Activated naive CD4-positive, alpha-beta T cell treated with anti-CD3 and anti-CD28 coated beads, Interleukin-2, amount 10 ng/mL, durations not matched to agents 7 days and 5 days (primary cell): ENCODE measurements at regions not wholly inside any gene's neighbourhood (a gene's known extent, or its start where the extent isn't known, plus 50 kb on each side); places are given as distances from the start of the nearest gene placed in this dataset.
"Not testable (repeated sequence)": the region's sequence is repeated elsewhere in the genome, so short reads cannot be mapped to it uniquely, and the experiment has no call there.

Experiments used
- CTCF ChIA-PET: fragments of 350-600 bp; sonication (Branson Sonifier 250); formaldehyde crosslinking; loops from one replicate; lab custom pipeline; 2021; ENCODE audit warnings: antibody characterized with exemption; lab: Charles Lee
- DNase-seq: peaks from one replicate; pipeline ENCODE4 v3.0.0-alpha.2; 2020
- H3K27ac Mint-ChIP-seq: one replicate; pipeline ENCODE4 v1.8.0; 2021; ENCODE audit warnings: mild to moderate bottlenecking, moderate library complexity, mixed read lengths
- H3K27me3 Mint-ChIP-seq: one replicate; pipeline ENCODE4 v1.8.0; 2021; ENCODE audit warnings: mild to moderate bottlenecking, mixed read lengths
- H3K36me3 Mint-ChIP-seq: one replicate; pipeline ENCODE4 v1.8.0; 2021; ENCODE audit warnings: mixed read lengths
- H3K4me1 Mint-ChIP-seq: one replicate; pipeline ENCODE4 v1.8.0; 2021; ENCODE audit warnings: mixed read lengths
- H3K4me3 Mint-ChIP-seq: one replicate; pipeline ENCODE4 v1.8.0; 2021; ENCODE audit warnings: mild to moderate bottlenecking, moderate library complexity, mixed read lengths
- H3K9me3 Mint-ChIP-seq: one replicate; pipeline ENCODE4 v1.8.0; 2021; ENCODE audit warnings: mixed read lengths

DNA sequence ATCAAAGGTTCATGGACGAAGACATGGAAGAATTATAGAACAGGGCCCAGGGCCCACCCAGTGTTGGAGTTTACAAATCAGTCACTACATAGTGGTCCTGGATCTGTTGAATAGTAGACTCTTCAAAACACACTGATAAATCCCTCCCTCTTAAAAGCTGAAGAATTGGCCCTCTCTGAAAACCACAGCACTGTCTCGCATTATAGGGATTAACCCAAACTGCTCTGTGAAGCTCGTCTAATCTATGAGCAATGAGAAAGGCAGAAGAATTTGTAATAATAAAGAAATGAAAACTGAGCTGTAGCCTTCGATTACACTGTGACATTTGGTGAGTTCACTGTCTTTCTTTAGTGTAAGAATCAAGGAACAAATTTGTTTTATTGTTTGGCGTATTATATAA lies 92.5 kb upstream of the ZFP42 start:
- CTCF ChIA-PET = no interaction called here
- Mint-ChIP-seq H3K4me1 (no peaks in the 10 kb centered on the region), H3K27me3 (no peaks in the 10 kb centered on the region), H3K9me3 (peaks cover 16% of the 10 kb centered on the region), H3K27ac (no peak overlapping the region), H3K4me3 (no peak overlapping the region), H3K36me3 (no peaks in the 10 kb centered on the region)
- no peak for DNase-seq

DNA sequence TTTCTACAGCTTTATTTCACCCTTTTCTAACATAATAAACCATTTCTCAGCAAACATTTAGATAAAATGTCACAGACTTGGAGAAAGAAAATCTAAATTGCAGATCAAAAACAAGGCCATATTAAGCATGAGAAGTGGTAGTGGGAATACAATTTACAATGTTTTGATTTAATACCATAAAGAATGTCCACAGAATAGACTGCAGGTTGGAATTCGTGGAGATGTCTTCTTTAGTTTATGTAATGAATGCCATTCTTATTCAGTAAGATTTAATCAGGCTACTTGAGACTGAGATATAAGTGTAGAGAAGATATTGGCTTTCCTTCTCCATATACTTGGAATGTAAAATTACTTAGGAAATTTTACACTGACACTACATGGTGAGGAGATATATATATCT lies 91.9 kb upstream of the ZFP42 start:
- CTCF ChIA-PET = no interaction called here
- Mint-ChIP-seq H3K27me3 (no peaks in the 10 kb centered on the region), H3K36me3 (no peaks in the 10 kb centered on the region), H3K9me3 (peaks cover 16% of the 10 kb centered on the region), H3K4me3 (no peak overlapping the region), H3K4me1 (no peaks in the 10 kb centered on the region), H3K27ac (no peak overlapping the region)
- DNase-seq = no peak

DNA sequence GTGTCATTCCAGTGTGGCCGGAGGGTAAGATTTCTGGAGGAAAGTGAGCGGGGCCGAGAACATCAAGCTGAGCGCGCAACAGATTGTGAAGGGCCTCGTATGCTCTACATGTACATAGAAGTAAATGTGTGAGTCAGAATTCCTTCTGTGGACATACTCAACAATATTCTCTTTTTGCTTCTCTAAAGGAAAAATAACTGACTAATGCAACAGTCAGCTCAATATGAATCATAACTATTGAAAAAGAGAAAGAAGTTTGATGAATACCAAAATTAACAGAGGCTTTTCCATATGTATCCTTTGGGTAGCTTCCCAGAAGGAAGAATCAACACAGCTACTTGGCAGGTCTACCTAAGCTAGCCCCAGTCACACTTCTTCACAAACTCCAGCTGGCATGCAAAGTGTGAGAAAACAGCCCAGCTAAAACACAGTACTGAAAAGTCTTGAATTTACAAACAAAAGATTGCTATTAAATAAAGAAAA lies 87.5 kb upstream of the ZFP42 start:
- H3K27ac Mint-ChIP-seq = no peak overlapping the region
- no peak for DNase-seq
- no peaks in the 10 kb centered on the region for H3K27me3 Mint-ChIP-seq
- CTCF ChIA-PET = no interaction called here
- H3K9me3 Mint-ChIP-seq = peaks cover 7% of the 10 kb centered on the region
- no peaks in the 10 kb centered on the region for H3K36me3 Mint-ChIP-seq
- H3K4me3 Mint-ChIP-seq = no peak overlapping the region
- H3K4me1 Mint-ChIP-seq = no peaks in the 10 kb centered on the region

DNA sequence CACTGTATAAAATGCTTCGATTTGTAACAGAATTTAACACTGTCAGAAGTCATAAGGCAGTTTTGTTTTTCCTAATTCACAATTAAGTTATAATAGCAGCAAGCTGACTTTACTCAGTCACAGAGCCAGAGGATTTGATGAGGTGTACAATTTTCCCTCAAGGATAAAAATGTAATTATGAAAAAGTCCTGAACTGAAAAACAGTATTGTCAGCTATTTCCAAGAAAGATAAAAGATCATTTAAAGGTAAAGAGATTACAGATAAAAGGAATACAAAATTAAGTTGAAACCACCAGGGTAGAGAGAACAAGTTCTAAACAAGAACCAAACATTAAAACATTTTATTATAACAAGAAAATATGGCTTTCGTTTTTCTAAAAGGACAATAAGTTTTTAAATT lies 86.8 kb upstream of the ZFP42 start:
- no peaks in the 10 kb centered on the region for H3K27me3 Mint-ChIP-seq
- H3K36me3 Mint-ChIP-seq = no peaks in the 10 kb centered on the region
- peaks cover 9% of the 10 kb centered on the region for H3K9me3 Mint-ChIP-seq
- H3K27ac Mint-ChIP-seq = no peak overlapping the region
- no peaks in the 10 kb centered on the region for H3K4me1 Mint-ChIP-seq
- CTCF ChIA-PET = no interaction called here
- no peak for DNase-seq
- no peak overlapping the region for H3K4me3 Mint-ChIP-seq

DNA sequence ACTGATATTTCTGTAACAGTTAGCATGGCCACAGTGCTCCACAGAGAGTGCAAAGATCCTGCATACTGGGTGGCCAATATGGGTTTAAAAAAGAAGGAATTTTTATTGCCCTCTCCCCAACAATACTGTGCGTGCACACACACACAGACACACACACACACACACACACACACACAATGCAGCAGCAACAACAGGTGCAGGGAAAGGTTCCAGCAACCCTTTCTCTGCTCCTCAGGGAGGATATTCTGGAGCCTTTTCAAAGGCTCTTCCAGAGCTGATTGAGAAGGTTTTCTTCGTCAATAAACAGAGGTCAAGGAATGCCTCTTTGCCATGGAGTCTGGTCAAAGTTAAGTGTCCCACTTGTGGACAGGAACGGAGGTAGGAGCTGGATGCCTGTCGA lies 84.8 kb upstream of the ZFP42 start:
- Mint-ChIP-seq H3K4me3 (no peak overlapping the region), H3K4me1 (no peaks in the 10 kb centered on the region), H3K36me3 (no peaks in the 10 kb centered on the region), H3K9me3 (peaks cover 10% of the 10 kb centered on the region), H3K27ac (no peak overlapping the region), H3K27me3 (no peaks in the 10 kb centered on the region)
- CTCF ChIA-PET = no interaction called here
- DNase-seq = no peak

DNA sequence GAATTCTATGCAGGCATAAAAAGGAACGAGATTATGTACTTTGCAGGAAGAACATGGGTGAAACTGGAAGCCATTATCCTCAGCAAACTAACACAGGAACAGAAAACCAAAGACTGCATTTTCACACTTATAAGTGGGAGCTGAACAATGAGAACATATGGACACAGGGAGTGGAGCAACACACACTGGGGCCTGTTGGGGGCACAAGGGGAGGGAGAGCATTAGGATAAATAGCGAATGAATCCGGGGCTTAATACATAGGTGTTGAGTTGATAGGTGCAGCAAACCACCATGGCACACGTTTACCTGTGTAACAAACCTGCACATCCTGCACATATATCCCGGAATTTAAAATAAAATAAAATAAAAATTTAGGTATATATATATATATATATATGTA lies 80.2 kb upstream of the ZFP42 start:
- H3K4me1 Mint-ChIP-seq, H3K36me3 Mint-ChIP-seq, DNase-seq, H3K4me3 Mint-ChIP-seq, H3K27ac Mint-ChIP-seq, CTCF ChIA-PET, H3K27me3 Mint-ChIP-seq: not testable (repeated sequence)
- peaks cover 19% of the 10 kb centered on the region for H3K9me3 Mint-ChIP-seq

DNA sequence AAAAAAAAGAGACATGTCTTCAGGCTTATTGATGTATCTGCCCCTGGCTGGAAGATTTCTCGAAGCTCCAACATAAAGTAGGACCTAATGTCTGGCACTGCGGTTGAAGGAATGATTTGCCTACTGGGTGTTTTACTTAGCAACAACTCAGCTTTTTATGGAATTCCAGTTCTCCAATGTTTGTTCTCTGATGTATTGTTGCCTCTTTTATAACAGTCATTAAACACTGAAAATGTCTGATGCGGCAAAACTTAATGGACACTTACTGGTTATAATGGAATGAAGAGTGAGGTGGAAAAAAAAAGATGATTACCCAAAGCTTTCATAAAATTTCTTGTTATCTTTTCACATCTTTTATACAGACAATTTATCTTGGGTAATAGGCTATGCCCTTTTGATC lies 75.6 kb upstream of the ZFP42 start:
- DNase-seq = no peak
- Mint-ChIP-seq H3K4me3 (no peak overlapping the region), H3K27me3 (no peaks in the 10 kb centered on the region), H3K27ac (no peak overlapping the region), H3K4me1 (no peaks in the 10 kb centered on the region), H3K36me3 (no peaks in the 10 kb centered on the region), H3K9me3 (peaks cover 14% of the 10 kb centered on the region)
- CTCF ChIA-PET = no interaction called here

DNA sequence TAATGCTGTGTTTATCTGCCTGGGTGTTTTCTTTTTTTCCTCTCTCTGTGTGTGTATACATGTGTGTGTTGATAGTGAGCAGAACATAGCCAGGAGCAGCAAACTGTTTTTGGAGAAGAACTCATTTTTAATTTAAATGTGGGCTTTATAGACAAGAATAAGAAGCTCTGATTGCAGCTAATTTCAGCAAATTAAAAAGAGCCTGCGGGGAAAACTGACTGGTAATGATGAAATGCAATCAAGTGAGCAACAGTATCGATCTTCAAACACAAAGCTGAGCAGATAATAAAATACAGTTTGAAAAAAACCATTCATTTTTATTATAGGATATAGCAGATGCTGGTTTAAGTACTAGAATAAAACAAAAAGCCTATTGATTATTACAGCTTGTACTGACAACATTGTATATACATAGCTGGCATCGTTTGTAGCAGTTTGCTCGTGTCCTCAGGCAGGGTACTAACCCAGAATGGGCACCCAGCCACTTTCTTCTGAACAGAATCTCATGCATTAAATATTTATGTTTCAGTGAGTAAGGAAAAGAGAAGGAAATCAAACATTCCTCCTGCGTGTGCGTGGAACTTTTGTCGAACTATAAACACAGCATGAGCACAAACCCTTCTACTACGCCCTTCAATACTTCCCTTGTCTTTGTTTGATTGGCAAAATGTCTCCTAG lies 73.5 kb upstream of the ZFP42 start:
- H3K9me3 Mint-ChIP-seq = peaks cover 14% of the 10 kb centered on the region
- CTCF ChIA-PET = no interaction called here
- DNase-seq = no peak
- H3K4me1 Mint-ChIP-seq = no peaks in the 10 kb centered on the region
- H3K27me3 Mint-ChIP-seq = no peaks in the 10 kb centered on the region
- H3K4me3 Mint-ChIP-seq = no peak overlapping the region
- no peaks in the 10 kb centered on the region for H3K36me3 Mint-ChIP-seq
- no peak overlapping the region for H3K27ac Mint-ChIP-seq

DNA sequence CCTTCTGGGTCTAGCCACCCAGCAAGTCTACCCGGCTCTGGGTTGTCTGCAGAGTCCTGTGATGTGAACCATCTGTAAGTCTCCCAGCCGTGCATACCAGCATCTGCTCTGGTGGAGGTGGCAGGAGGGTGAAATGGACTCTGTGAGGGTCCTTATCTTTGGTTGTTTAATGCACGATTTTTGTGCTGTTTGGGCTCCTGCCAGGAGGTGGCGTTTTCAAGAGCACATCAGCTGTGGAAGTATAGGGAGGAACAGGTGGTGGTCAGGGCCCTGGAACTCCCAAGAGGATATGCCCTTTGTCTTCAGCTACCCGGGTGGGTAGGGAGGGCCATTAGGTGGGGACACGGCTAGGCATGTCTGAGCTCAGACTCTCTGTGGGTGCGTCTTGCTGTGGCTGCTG lies 66.5 kb upstream of the ZFP42 start:
- no peaks in the 10 kb centered on the region for H3K36me3 Mint-ChIP-seq
- H3K27me3 Mint-ChIP-seq = no peaks in the 10 kb centered on the region
- H3K4me3 Mint-ChIP-seq = no peak overlapping the region
- H3K27ac Mint-ChIP-seq = no peak overlapping the region
- peaks cover 27% of the 10 kb centered on the region for H3K9me3 Mint-ChIP-seq
- DNase-seq = no peak
- CTCF ChIA-PET = interaction anchor here (0.6 to 0.7 kb wide), 2 partner anchors 66 to 655 kb away, joined by 3 read pairs; no protein-coding TSS in a partner anchor
- no peaks in the 10 kb centered on the region for H3K4me1 Mint-ChIP-seq

DNA sequence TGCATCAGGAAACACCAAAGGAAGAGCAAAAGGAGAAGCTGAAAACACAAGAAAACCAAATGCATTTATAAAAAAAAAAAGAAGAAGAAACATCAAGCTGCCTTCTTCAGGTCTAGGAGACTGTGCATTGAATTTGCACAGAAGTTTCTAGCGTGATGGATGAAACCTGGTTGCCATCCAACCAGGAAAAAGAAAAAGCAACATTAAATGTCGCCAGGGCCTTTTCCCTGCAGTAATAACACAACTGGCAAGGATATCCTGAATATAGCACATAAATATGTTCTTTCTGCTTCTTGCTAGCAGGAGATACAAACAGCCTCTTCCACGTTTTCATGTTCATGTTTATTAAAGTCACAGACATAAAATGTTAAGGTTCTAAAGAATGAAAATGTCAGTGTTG lies 60.8 kb upstream of the ZFP42 start:
- Mint-ChIP-seq H3K27me3 (no peaks in the 10 kb centered on the region), H3K4me3 (no peak overlapping the region), H3K9me3 (peaks cover 21% of the 10 kb centered on the region), H3K27ac (no peak overlapping the region), H3K4me1 (no peaks in the 10 kb centered on the region), H3K36me3 (no peaks in the 10 kb centered on the region)
- DNase-seq = no peak
- CTCF ChIA-PET = no interaction called here

DNA sequence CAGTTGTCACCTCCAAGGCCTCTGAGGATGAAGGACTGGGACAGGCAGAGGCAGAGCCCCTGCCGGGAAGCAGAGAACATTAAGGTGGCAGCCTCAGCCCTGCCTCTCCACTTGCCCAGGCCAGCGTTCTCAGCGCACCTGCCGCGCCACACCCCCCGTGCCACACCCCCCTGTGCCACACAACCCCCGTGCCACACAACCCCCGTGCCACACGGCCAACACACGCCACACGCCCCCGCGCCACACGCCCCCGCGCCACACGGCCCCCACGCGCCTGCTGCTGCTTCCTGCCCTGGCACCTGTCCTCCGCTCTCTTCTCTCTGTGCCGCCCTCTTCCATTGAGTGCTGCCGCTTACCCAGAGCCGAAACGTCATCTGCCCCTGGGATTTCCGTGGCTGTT lies 58.0 kb upstream of the ZFP42 start:
- H3K4me3 Mint-ChIP-seq = no peak overlapping the region
- peaks cover 17% of the 10 kb centered on the region for H3K9me3 Mint-ChIP-seq
- H3K36me3 Mint-ChIP-seq = no peaks in the 10 kb centered on the region
- H3K27me3 Mint-ChIP-seq = no peaks in the 10 kb centered on the region
- no peak for DNase-seq
- CTCF ChIA-PET = no interaction called here
- no peaks in the 10 kb centered on the region for H3K4me1 Mint-ChIP-seq
- H3K27ac Mint-ChIP-seq = no peak overlapping the region

DNA sequence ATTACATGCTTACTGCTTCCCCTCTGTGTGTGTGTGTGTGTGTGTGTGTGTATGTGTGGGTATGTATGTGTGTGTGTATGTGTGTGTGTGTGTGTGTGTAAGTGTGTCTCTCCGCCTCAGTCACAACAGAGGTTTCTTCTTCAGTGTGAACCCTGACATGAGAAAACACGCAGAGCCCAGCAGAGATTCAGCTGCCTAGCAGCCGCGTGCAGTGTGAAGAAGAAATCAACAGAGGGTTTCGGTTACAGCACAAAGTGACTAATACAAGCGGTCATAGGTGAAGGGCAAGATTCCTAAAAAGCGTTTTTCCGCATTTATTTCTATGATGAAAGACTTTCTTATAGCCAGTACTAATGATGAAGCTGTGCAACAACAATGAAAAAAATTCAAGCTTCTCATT lies 55.3 kb upstream of the ZFP42 start:
- Mint-ChIP-seq H3K36me3 (no peaks in the 10 kb centered on the region), H3K27ac (no peak overlapping the region), H3K27me3 (no peaks in the 10 kb centered on the region), H3K4me1 (no peaks in the 10 kb centered on the region), H3K9me3 (peaks cover 11% of the 10 kb centered on the region), H3K4me3 (no peak overlapping the region)
- CTCF ChIA-PET = no interaction called here
- no peak for DNase-seq

DNA sequence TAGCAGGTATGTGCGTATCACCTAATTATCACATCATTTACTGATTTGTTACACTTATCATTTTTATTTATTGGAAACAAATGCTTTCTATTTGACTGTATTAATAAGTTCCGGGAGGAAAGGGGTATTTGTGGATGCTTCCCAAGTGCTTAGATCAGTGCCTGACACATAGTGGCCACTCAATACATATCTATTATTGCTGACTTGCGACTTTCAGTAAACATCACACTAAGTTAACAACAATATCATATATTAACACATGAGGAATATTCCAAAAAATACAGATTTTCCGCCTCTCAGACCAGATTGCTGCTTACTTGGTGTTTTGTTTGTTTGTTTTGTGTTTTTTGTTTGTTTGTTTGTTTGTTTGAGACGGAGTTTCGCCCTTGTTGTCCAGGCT lies 52.6 kb upstream of the ZFP42 start:
- no peak overlapping the region for H3K27ac Mint-ChIP-seq
- peaks cover 16% of the 10 kb centered on the region for H3K9me3 Mint-ChIP-seq
- no peaks in the 10 kb centered on the region for H3K4me1 Mint-ChIP-seq
- no peak for DNase-seq
- no peaks in the 10 kb centered on the region for H3K27me3 Mint-ChIP-seq
- no peak overlapping the region for H3K4me3 Mint-ChIP-seq
- CTCF ChIA-PET = no interaction called here
- no peaks in the 10 kb centered on the region for H3K36me3 Mint-ChIP-seq

DNA sequence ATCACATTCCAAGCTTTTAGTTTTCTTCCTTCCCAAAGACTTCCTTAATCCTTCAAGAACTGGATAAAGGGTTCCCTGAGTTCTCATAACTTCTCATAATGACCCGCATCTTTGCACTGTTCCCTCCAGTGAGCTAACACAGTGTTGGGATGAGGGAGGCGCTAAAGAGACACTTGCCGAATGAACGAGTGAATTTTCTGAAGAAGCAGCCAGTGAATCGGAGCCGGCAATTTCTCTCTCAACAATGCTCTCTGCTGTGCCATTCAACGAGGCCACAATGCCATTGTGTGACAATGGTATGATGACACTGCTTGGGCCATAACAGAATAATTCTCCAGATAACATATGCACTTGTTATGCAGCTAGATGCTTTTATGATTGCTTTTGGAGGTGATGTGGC lies 51.4 kb upstream of the ZFP42 start:
- H3K4me3 Mint-ChIP-seq = no peak overlapping the region
- CTCF ChIA-PET = no interaction called here
- H3K27me3 Mint-ChIP-seq = no peaks in the 10 kb centered on the region
- H3K9me3 Mint-ChIP-seq = peaks cover 18% of the 10 kb centered on the region
- DNase-seq = no peak
- no peaks in the 10 kb centered on the region for H3K4me1 Mint-ChIP-seq
- H3K36me3 Mint-ChIP-seq = no peaks in the 10 kb centered on the region
- no peak overlapping the region for H3K27ac Mint-ChIP-seq
